Large intestine (tissue), 3 donors: ENCODE measurements at regions not wholly inside any gene's neighbourhood (a gene's known extent, or its start where the extent isn't known, plus 50 kb on each side); places are given as distances from the start of the nearest gene placed in this dataset.

Experiments used
- DNase-seq, 2 donors: peaks; one replicate each; pipeline versions ENCODE4 v3.0.0 to v3.0.0-alpha.2; 2013
- H3K27ac ChIP-seq: one replicate; pipeline ENCODE4 v1.5.1; 2013; ENCODE audit warnings: low read length
- H3K27me3 ChIP-seq: 2 replicates; pipeline ENCODE4 v1.6.1; 2013; ENCODE audit warnings: low read length; ENCODE audit not compliant: control insufficient read depth, insufficient read depth
- H3K36me3 ChIP-seq: 2 replicates; pipeline ENCODE4 v1.6.1; 2013; ENCODE audit warnings: low read length; ENCODE audit not compliant: control insufficient read depth, insufficient read depth
- H3K4me1 ChIP-seq: one replicate; pipeline ENCODE4 v1.6.1; 2013; ENCODE audit warnings: low read length; ENCODE audit not compliant: control insufficient read depth, insufficient read depth
- H3K4me3 ChIP-seq: one replicate; pipeline ENCODE4 v1.5.1; 2013; ENCODE audit warnings: low read length
- H3K9me3 ChIP-seq: one replicate; pipeline ENCODE4 v1.6.1; 2013; ENCODE audit warnings: mild to moderate bottlenecking, low read depth, low read length, moderate library complexity; ENCODE audit not compliant: control insufficient read depth
- WGBS: methylation state at CpG from one replicate; pipeline ENCODE4 v1.1.5; 2013; ENCODE audit warnings: low lambda C conversion rate; ENCODE audit not compliant: insufficient coverage; 5-methylcytosine and 5-hydroxymethylcytosine counted together

DNA sequence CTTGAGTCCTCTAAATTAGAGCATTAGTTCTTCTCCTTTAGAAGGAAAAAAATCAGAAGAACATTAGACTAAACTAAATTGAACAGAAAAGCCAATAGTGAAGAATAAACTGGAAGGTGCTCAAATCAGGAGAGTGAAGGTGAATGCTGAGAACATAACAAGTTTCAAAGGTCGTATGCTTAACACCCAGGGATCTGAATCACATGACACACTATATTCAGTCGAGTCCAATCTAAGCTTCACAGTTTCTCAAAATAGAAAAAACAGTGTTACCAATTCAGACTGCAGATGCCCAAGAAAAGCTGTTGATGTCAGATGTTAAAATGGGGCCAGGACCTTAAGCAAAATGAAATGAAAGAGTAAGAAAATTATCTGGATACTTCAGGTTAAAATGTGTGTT lies 614.5 kb downstream of the EFNA5 start:
- Histone ChIP-seq H3K27me3 (no peaks in the 10 kb centered on the region), H3K27ac (no peak overlapping the region), H3K4me3 (no peak overlapping the region), H3K4me1 (no peaks in the 10 kb centered on the region), H3K36me3 (no peaks in the 10 kb centered on the region), H3K9me3 (no peaks in the 10 kb centered on the region)
- DNase-seq: peak; percentile 29 to 65
- no CpG with 5 or more reads among the region's 2 CpGs for WGBS

DNA sequence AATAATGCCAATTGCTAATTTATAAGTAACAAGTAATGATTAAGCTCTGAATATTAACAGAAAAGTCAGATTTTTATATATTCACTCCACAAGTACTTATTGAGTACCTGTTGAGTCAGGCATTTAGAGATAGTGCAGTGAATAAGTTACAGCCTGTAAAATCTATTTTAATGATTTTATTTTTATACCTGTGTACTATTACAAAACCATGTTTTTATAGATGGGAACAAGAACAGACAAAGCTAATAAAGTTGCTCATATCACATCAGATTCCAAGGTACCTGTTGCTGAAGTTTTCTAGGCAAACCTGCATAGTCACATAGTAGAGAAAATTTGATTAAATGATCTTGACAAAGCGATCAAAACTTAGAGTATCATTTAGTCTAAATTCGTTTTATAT lies 623.7 kb downstream of the EFNA5 start:
- no peaks in the 10 kb centered on the region for H3K27me3 ChIP-seq
- no peaks in the 10 kb centered on the region for H3K36me3 ChIP-seq
- no peaks in the 10 kb centered on the region for H3K4me1 ChIP-seq
- no peaks in the 10 kb centered on the region for H3K9me3 ChIP-seq
- no peak overlapping the region for H3K4me3 ChIP-seq
- H3K27ac ChIP-seq: no peak overlapping the region
- DNase-seq: no peak
- 50% methylated on average over 1 of the region's 2 CpGs for WGBS

DNA sequence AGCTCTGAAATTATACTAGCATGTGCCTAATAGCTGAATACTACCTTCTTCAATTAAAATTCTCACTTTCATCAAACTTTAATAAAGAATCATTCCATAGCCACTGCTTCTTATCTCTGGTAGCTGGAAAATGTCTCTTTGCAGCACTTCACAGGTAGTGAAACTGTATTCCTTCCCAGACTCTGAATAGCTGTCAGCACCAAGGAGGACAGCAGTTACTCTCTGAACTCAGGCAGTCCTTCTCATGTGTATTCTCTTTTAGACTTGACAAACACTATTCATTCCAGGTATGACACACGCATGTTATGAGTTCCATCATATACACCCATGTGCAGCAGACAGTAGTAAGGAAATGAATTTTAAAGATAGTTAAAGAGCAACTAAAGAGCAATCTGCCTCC lies 627.1 kb downstream of the EFNA5 start:
- DNase-seq: no peak
- Histone ChIP-seq H3K27ac (no peak overlapping the region), H3K36me3 (no peaks in the 10 kb centered on the region), H3K27me3 (no peaks in the 10 kb centered on the region), H3K4me3 (no peak overlapping the region), H3K9me3 (no peaks in the 10 kb centered on the region), H3K4me1 (no peaks in the 10 kb centered on the region)
- no CpG with 5 or more reads among the region's 1 CpG for WGBS

DNA sequence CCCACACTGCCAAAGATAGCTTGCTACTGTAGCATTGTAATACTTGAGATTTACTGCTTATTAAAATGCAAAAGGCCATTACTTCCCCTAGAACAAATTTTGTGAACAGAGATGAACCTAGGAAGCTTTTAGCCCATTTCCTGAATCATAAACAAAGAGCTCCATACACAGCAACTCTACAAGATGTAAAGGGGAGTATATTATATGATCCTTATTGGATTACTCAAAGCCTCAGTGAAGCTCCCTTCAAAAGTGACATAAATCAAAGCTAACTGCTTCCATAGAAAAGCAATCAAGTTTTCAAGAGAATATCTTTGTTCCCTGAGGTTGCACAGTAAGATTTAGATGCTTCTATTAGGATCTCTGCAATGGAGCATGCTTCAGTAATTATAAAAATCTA lies 629.8 kb downstream of the EFNA5 start:
- Histone ChIP-seq H3K27me3 (no peaks in the 10 kb centered on the region), H3K27ac (no peak overlapping the region), H3K9me3 (no peaks in the 10 kb centered on the region), H3K4me3 (no peak overlapping the region), H3K36me3 (no peaks in the 10 kb centered on the region), H3K4me1 (no peaks in the 10 kb centered on the region)
- no peak for DNase-seq

DNA sequence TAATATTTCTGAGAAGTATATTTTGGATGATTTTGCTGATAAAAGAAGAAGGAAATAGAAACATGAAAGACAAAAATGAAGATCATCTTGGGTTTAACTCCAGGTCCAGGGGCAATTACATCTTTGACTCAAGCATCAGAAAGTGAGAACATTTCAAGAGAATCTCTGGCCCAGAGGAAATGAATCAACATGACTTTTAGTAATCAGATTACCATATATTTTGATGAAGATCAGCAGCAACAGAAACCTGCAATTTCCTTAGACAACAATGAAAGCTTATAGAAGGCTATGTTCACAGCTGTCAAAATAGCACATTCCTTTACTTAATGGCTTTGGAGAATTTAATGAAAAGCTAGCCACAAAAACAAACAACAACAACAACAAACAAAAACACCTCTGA lies 638.1 kb downstream of the EFNA5 start:
- H3K27me3 ChIP-seq: no peaks in the 10 kb centered on the region
- H3K36me3 ChIP-seq: no peaks in the 10 kb centered on the region
- H3K27ac ChIP-seq: no peak overlapping the region
- no peaks in the 10 kb centered on the region for H3K9me3 ChIP-seq
- no peak for DNase-seq
- no peaks in the 10 kb centered on the region for H3K4me1 ChIP-seq
- no peak overlapping the region for H3K4me3 ChIP-seq

DNA sequence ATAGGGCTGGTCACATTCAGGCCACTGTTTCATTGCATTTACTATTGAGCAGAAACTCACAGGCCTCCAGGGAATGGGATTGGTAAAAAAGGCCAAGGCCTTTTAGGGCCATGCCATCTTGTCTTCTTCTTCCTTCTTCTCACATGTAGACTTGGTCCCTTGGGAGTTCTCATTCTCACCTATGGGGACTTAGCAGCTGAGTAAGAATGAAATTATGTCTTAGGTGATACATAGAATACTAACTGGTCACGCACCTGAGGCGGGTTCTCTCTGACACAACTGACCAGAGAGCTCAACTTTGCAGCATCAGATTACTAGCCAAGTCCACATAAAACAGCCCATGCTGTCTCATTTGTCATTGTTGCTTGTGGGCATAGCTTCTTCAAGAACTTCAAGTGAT lies 641.8 kb downstream of the EFNA5 start:
- no peaks in the 10 kb centered on the region for H3K27me3 ChIP-seq
- H3K27ac ChIP-seq: no peak overlapping the region
- no CpG with 5 or more reads among the region's 2 CpGs for WGBS
- no peak for DNase-seq
- no peak overlapping the region for H3K4me3 ChIP-seq
- no peaks in the 10 kb centered on the region for H3K4me1 ChIP-seq
- H3K9me3 ChIP-seq: no peaks in the 10 kb centered on the region
- no peaks in the 10 kb centered on the region for H3K36me3 ChIP-seq

DNA sequence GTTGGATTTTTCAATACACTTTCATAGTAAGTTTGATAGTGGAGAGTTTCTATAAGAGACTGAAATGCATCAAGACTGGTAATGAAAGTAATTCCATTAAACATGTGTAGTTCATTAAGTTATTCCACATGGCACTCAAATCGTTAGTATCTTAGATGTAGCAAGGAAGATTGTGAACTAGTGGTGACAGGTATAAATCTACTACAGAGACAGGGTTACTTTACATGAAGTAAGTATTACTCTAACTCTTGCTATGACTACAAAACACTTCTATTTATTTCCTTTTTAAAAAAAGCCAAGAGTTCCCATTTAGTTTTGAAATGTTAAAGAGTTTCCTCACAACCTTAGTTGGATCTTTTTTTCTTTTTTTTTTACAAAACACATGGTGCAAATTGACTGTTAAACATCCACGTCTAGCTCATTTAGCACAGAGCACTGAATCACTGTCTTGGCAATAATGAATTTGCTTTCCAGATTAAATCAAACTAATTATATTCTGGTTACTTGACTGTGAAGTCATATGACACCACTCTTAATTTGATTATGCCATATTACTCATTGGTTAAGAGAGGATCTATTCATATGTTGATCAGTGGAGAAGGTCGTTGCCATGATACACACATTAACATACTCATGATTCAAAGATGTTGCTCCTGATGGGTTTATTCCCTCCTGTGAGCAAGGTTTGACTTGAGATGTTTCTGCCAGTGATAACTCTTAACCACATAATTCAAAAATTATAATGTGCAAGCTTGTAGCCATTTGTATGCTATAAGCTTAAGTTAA lies 644.8 kb downstream of the EFNA5 start:
- H3K36me3 ChIP-seq: no peaks in the 10 kb centered on the region
- H3K27me3 ChIP-seq: no peaks in the 10 kb centered on the region
- no peak overlapping the region for H3K27ac ChIP-seq
- no peaks in the 10 kb centered on the region for H3K4me1 ChIP-seq
- no peak overlapping the region for H3K4me3 ChIP-seq
- H3K9me3 ChIP-seq: no peaks in the 10 kb centered on the region
- DNase-seq: no peak
- WGBS: no CpG with 5 or more reads among the region's 3 CpGs

DNA sequence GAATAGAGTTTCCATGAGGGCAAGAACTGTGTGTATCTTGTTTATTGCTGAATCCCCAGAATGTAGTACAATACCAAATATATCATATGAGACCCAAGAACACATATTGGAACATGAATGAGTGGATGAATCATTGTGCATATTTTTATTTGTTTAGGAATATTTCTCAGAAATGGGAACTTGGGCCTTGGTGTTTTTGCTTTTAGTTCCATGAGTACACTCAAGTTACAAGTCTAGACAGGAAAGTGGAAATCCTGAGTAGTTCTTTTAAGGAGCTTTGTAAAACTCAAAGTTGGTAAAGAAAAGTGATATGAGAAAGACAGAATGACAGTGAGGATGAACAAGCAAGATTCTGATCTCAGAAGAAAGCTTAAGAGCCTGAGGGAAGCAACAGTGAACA lies 647.0 kb downstream of the EFNA5 start:
- Histone ChIP-seq H3K36me3 (no peaks in the 10 kb centered on the region), H3K27ac (no peak overlapping the region), H3K4me1 (no peaks in the 10 kb centered on the region), H3K4me3 (no peak overlapping the region), H3K9me3 (no peaks in the 10 kb centered on the region), H3K27me3 (no peaks in the 10 kb centered on the region)
- no peak for DNase-seq

DNA sequence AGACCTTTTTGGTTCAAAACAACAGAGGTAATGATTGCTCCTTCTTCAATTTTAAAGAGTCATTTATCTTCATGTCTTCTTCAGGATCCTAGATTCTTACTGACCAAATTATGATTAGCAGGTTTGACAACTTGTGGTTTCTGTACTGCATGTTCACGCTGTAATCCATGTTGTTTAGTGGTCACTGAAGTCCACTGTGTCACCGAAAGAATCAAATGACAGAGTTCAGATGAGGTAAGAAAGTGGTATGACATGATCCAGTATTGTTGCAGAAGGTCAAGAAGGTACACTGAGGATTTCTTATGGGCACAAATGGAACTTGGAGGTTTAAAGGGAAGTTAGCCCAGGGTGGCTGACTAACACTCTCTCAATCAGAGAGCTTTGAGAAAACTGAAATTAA lies 649.2 kb downstream of the EFNA5 start:
- Histone ChIP-seq H3K36me3 (no peaks in the 10 kb centered on the region), H3K27ac (no peak overlapping the region), H3K27me3 (no peaks in the 10 kb centered on the region), H3K9me3 (no peaks in the 10 kb centered on the region), H3K4me3 (no peak overlapping the region), H3K4me1 (no peaks in the 10 kb centered on the region)
- no CpG with 5 or more reads among the region's 2 CpGs for WGBS
- DNase-seq: no peak

DNA sequence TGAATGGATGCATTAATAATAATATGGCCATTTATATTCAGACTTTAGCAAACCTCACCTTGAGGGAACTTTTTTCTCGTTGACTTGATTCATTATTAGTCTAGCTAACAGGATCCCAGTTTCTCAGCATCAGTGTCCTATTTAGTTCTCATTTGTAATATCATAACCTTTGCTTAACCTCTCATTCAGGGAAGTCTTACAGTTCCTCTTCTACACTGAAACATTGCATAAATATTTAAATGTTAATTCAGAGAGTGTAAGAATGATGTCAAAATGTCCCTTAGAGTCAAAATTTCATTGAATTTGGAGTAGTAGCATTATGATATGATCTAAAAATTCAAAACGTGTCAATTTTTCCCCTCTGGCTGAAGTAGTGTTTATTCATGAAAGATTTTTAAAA lies 650.1 kb downstream of the EFNA5 start:
- DNase-seq: no peak
- no CpG with 5 or more reads among the region's 2 CpGs for WGBS
- no peaks in the 10 kb centered on the region for H3K27me3 ChIP-seq
- H3K4me3 ChIP-seq: no peak overlapping the region
- no peak overlapping the region for H3K27ac ChIP-seq
- no peaks in the 10 kb centered on the region for H3K36me3 ChIP-seq
- H3K9me3 ChIP-seq: no peaks in the 10 kb centered on the region
- no peaks in the 10 kb centered on the region for H3K4me1 ChIP-seq

DNA sequence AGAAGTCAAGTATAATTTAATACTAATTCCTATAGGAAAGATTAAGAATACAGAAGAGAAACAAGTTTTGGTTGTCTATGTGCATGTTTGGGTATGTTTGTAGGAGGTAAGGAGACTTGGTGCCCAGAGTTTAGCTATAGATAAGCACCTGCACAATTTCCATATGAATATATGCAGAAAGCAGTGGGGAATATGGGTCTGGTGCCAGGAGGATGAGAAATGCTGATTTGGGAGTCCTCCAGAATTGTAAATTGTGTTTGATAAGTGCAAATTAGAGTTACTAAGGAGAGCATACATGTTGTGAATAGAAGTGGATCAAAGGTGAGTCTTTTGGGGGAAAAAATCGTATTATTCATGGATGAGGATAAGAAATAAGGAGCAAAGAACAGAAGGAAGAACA lies 653.1 kb downstream of the EFNA5 start:
- 90% methylated on average over 1 of the region's 1 CpG for WGBS
- H3K36me3 ChIP-seq: no peaks in the 10 kb centered on the region
- DNase-seq: no peak
- H3K9me3 ChIP-seq: no peaks in the 10 kb centered on the region
- no peaks in the 10 kb centered on the region for H3K27me3 ChIP-seq
- no peaks in the 10 kb centered on the region for H3K4me1 ChIP-seq
- H3K27ac ChIP-seq: no peak overlapping the region
- H3K4me3 ChIP-seq: no peak overlapping the region
